Neural crest cell (in vitro differentiated cells): ENCODE measurements at regions not wholly inside any gene's neighbourhood (a gene's known extent, or its start where the extent isn't known, plus 50 kb on each side); places are given as distances from the start of the nearest gene placed in this dataset.
A peak's percentile ranks its signal among the peaks of the same experiment; 100 is the strongest.

ENCODE experiments used
- DNase-seq: peaks from one replicate; pipeline ENCODE4 v3.0.0; 2021; ENCODE audit warnings: low read depth, mixed read lengths, low spot score
- H3K27ac Mint-ChIP-seq: one replicate; pipeline ENCODE4 v1.8.0; 2021; ENCODE audit warnings: mild to moderate bottlenecking, mixed read lengths; ENCODE audit not compliant: unreplicated experiment
- H3K27me3 Mint-ChIP-seq: 2 replicates; pipeline ENCODE4 v1.8.0; 2021; ENCODE audit warnings: low read depth, mild to moderate bottlenecking, mixed read lengths
- H3K36me3 Mint-ChIP-seq: 2 replicates; pipeline ENCODE4 v1.8.0; 2021; ENCODE audit warnings: low read depth, mild to moderate bottlenecking, mixed read lengths
- H3K4me1 Mint-ChIP-seq: 2 replicates; pipeline ENCODE4 v1.8.0; 2021; ENCODE audit warnings: mixed read lengths
- H3K4me3 Mint-ChIP-seq: one replicate; pipeline ENCODE4 v1.8.0; 2021; ENCODE audit warnings: mild to moderate bottlenecking, mixed read lengths
- H3K9me3 Mint-ChIP-seq: 2 replicates; pipeline ENCODE4 v1.8.0; 2021; ENCODE audit warnings: mixed read lengths
- TF ChIP-seq, protein P1 (sequence below): fragments of 200-600 bp; sonication (generic); conservative IDR thresholded peaks from 2 replicates; pipeline ENCODE4 v1.5.0; 2021; ENCODE audit warnings: antibody characterized with exemption, mild to moderate bottlenecking

DNA sequence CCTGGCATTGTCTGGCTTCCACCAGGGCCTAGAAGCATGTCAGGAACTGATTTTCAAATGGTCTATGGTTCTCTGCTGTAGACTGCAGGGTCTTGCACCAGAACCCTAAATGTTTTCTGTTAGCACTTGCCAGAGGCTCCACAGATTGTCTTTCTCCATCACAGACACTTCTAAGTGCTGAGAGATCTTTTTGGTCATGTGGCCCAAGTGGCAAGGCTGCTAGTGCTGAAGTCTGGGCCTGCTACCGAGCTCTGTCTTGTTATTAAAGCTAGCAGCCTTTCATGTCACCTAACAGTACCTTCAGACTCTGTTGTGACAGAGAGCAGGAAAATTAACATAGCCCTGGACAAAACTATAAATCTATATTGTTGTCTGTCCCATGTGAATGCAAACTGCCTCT, 120.7 kb upstream of the BACH2 start:
- TF ChIP-seq, protein P1, sequence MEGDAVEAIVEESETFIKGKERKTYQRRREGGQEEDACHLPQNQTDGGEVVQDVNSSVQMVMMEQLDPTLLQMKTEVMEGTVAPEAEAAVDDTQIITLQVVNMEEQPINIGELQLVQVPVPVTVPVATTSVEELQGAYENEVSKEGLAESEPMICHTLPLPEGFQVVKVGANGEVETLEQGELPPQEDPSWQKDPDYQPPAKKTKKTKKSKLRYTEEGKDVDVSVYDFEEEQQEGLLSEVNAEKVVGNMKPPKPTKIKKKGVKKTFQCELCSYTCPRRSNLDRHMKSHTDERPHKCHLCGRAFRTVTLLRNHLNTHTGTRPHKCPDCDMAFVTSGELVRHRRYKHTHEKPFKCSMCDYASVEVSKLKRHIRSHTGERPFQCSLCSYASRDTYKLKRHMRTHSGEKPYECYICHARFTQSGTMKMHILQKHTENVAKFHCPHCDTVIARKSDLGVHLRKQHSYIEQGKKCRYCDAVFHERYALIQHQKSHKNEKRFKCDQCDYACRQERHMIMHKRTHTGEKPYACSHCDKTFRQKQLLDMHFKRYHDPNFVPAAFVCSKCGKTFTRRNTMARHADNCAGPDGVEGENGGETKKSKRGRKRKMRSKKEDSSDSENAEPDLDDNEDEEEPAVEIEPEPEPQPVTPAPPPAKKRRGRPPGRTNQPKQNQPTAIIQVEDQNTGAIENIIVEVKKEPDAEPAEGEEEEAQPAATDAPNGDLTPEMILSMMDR = no peak
- Mint-ChIP-seq H3K36me3 (no peaks in the 10 kb centered on the region), H3K9me3 (peaks cover 3% of the 10 kb centered on the region), H3K4me3 (no peak overlapping the region), H3K27me3 (no peaks in the 10 kb centered on the region), H3K27ac (no peak overlapping the region), H3K4me1 (peaks cover 16% of the 10 kb centered on the region)
- DNase-seq = no peak

GRCh38 chr6:90416322-90416721, 119.7 kb upstream of the BACH2 start:
- H3K27me3 Mint-ChIP-seq = no peaks in the 10 kb centered on the region
- no peaks in the 10 kb centered on the region for H3K36me3 Mint-ChIP-seq
- TF ChIP-seq, protein P1 = no peak
- H3K4me1 Mint-ChIP-seq = peaks cover 16% of the 10 kb centered on the region
- no peak for DNase-seq
- H3K4me3 Mint-ChIP-seq = no peak overlapping the region
- H3K27ac Mint-ChIP-seq = no peak overlapping the region
- H3K9me3 Mint-ChIP-seq = peaks cover 3% of the 10 kb centered on the region

DNA sequence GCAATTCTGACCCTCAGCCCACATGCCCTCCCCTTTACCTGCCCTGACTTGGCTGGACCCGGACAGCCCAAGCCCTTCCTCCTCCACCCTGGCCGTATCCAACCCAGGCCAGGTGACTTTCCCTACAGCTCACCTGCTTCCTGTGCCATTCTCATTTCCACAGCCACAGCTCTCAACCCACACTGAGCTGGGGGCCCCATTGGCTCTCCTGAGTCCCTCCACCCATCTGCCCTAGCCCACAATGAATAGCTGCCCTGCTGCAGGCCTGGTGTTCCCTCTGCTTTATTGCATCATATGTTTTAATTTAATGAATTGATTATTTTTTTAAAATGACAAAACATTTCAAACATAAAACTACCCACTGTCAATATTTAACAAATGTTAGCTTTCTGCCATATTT, 118.5 kb upstream of the BACH2 start:
- TF ChIP-seq, protein P1 = no peak
- Mint-ChIP-seq H3K4me1 (peaks cover 16% of the 10 kb centered on the region), H3K27ac (peak overlapping the region; percentile 52), H3K27me3 (no peaks in the 10 kb centered on the region), H3K36me3 (no peaks in the 10 kb centered on the region), H3K4me3 (no peak overlapping the region), H3K9me3 (peaks cover 3% of the 10 kb centered on the region)
- no peak for DNase-seq

- Mint-ChIP-seq H3K27ac (no peak overlapping the region), H3K4me3 (no peak overlapping the region), H3K4me1 (peaks cover 16% of the 10 kb centered on the region), H3K36me3 (no peaks in the 10 kb centered on the region), H3K9me3 (peaks cover 4% of the 10 kb centered on the region), H3K27me3 (no peaks in the 10 kb centered on the region)
- TF ChIP-seq, protein P1 = no peak
- no peak for DNase-seq
Observed at GRCh38 chr6:90414352-90414751, 117.7 kb upstream of the BACH2 start.

DNA sequence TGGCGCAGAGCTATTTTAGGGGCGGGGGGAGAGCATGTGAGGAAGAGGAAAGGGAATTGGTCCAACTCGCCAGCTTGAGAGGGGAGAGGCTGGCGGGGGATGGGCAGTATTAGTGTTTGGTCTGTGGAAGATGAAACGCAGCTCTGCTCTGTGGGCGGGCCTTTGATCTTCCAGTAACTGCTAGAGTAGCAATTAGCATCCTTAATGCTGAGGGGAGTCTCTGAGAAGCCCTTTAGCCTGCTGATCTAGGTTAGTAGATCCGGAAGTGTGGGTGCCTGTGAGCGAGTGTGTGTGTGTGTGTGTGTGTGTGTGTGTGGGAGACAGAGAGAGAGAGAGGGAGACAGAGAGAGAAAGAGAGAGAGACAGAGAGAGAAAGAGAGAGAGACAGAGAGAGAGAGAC, 117.2 kb upstream of the BACH2 start:
- Mint-ChIP-seq H3K36me3 (no peaks in the 10 kb centered on the region), H3K4me1 (peaks cover 16% of the 10 kb centered on the region), H3K27ac (no peak overlapping the region), H3K9me3 (peaks cover 6% of the 10 kb centered on the region), H3K27me3 (no peaks in the 10 kb centered on the region), H3K4me3 (peak overlapping the region; percentile 56)
- TF ChIP-seq, protein P1 = no peak
- peak; percentile 38 for DNase-seq

DNA sequence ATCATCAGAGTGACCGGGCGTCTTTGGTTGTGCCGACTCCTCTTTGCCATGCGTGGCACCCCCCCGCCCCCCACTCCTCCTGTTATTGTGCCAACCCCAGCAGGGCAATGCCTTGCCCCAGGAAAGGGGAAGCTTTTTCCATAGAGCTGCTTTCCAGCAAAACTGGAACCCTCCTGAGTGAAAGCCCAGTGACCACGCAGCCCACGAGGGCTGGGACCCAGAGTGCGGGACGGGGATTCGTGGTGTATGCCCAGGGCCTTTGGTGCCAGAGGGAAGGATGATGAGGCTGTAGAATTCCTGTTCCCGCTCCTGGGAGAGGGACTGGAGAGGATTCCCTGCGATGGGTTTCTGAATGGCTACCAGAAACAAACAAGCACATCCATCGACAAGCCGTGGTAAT, 116.8 kb upstream of the BACH2 start:
- no peaks in the 10 kb centered on the region for H3K27me3 Mint-ChIP-seq
- peak overlapping the region; percentile 56 for H3K4me3 Mint-ChIP-seq
- peaks cover 16% of the 10 kb centered on the region for H3K4me1 Mint-ChIP-seq
- peaks cover 4% of the 10 kb centered on the region for H3K9me3 Mint-ChIP-seq
- no peak for DNase-seq
- no peaks in the 10 kb centered on the region for H3K36me3 Mint-ChIP-seq
- H3K27ac Mint-ChIP-seq = no peak overlapping the region
- TF ChIP-seq, protein P1 = no peak
